MV-4-11 (cell line): ENCODE measurements at regions not wholly inside any gene's neighbourhood (a gene's known extent, or its start where the extent isn't known, plus 50 kb on each side); places are given as distances from the start of the nearest gene placed in this dataset.

Source experiments
- DNase-seq: peaks from one replicate; lab custom pipeline; 2025; lab: John Stamatoyannopoulos, UW

DNA sequence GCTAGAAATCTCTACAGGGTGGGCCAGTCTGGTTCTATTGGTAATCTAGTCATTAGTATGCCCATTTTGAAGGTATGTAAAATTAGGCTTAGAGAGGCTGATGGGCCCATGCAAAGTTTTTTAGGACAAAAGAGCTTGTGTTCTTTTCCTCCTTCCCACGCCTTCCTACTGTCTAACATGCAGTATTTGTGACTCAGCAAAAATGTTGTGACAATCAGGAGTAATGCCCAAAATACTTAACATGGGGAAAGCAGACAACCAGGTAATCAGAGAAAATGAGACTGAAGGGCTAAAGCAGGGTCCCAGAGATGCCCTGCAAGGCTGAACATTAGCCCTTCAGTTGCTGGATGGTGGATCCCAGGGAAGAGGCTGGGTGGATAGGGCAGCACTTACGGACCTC is 437.9 kb downstream of the BCL11B start:
- no peak for DNase-seq

DNA sequence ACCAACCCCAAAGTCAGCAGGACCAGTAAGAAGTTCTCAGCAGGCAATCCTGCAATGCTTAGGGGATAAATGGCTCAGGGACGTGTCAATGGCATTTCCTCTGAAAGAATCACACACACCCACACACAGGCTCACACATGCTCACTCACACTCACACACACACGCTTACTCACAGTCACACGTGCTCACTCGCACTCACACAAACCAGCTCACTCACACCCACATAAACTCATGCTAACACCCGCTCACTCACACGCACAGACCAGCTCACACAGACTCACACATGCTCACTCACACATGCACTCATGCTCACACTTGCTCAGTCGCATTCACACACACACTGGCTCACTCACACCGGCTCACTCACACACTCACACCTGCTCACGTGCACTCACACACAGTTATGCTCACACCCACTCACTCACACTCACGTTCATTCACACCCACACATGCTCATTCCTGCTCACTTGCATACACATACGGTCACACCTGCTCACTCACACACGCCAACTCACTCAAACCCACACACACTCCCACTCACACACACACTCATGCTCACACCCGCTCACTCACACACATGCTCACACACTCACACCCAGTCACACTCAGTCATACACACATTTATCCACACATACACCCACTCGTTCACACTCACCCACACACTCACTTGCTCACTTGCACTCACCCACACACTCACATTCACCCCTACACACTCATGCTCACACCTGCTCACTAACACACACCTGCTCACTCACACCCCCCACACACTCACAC is 436.8 kb downstream of the BCL11B start:
- DNase-seq: no peak

DNA sequence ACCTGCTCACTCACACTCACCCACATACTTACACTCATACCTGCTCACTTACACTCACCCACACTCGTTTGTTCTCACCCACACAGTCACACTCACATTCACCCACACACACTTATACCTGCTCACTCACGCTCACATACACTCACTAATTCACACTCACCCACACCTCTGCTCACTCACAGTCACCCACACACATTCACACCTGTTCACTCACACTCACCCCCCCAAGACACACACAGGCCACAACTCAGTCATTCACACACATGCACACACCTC is 436.2 kb downstream of the BCL11B start:
- DNase-seq: no peak

DNA sequence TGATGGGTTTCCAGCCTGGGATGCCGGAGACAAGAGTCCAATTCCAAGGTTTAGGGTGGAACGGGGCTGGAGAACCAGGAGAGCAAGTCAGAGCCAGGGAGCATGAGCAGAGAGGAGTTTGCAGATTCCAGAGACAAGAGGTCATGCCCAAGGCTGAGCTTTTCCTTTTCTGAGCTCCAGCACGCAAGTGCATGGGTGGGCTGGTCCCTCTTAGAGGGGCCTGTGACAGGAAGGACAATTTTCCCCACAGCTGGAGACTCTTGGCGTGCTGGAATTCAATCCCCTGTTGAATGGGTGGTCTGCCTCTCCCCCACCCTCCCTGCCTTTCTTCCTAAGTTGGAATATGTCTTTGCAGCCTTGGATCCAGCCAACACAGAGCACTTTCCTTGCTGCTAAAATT is 431.9 kb downstream of the BCL11B start:
- no peak for DNase-seq

DNA sequence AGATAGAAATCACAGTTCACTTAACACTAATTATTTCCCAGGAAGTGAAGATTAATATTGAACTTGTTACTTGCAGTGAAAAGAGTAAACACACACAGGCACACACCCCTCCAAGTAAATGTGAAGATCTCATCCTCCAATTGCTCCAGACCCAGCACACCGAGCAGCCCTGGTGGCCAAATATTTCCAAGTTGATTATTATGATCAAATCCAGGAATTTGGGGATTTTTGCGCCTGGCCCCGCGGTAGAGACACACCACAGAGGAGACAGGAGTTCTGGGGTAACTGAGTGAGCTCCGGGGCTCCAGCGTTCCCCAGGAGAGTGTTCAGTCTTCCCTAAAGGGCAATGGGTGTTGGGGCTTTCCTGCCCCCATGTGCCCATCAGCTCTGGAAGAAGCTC is 431.5 kb downstream of the BCL11B start:
- DNase-seq: no peak

DNA sequence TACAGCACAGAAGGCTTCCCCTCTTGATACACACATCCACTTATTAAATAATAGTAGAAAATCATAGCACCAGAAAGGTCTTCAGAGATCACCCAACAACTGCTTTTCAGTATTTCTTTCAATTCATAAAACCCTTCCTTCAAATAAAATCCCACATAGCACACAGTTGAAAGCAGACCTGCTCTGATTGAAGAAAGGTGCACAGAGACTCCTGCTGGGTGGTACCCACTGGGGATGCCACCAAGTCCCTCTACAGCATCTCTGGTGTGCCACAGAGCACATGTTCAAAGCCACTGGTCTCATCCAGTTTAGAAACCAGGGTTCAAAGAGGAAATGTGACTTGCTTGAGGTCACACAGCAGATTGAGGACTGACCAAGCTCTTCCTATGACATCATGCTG is 427.5 kb downstream of the BCL11B start:
- peak; percentile 1 for DNase-seq

DNA sequence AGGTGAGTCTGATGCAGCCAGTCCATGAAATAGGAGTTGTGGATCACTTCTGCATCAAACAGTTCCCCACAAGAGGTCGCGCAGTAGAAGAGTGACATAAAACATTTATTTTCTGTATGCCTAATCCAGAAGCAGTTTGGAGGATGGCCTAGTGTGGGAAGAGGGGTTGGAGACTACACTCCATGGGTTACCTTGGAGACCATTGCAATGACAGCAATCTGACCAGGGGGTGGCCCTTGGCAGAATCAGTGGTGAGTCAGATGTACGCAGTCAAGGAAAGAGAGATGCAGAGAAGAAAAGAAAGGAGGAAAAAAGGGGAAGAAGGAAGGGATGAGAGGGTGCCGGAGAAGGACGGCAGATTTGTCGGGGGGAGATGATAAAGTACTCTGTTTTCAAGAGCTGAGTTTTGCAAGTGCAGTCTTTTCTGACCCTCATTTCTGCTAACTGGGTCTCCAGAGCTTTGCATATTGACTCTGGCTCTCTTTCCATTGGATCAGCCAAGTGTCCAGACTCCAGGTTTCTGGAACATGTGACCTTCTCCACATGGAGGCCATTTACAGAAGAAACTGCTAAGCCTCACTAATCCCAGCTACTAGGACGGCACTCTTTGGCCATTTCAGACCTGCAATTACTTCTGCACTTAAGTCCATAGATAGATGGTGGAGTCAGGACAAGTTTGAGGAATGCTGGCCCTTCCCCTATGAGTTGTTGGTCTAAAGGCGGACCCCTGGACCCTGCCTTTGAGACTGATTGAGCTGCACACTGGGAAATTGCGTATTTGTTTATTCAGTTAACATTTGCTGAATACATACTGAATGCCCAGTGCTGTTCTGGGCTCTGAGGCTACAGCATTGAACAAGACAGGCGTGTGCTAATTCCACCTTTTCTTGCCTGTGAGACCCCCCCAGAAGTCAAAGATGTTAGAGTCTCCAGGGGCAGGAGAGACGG is 424.2 kb downstream of the BCL11B start:
- DNase-seq: no peak

DNA sequence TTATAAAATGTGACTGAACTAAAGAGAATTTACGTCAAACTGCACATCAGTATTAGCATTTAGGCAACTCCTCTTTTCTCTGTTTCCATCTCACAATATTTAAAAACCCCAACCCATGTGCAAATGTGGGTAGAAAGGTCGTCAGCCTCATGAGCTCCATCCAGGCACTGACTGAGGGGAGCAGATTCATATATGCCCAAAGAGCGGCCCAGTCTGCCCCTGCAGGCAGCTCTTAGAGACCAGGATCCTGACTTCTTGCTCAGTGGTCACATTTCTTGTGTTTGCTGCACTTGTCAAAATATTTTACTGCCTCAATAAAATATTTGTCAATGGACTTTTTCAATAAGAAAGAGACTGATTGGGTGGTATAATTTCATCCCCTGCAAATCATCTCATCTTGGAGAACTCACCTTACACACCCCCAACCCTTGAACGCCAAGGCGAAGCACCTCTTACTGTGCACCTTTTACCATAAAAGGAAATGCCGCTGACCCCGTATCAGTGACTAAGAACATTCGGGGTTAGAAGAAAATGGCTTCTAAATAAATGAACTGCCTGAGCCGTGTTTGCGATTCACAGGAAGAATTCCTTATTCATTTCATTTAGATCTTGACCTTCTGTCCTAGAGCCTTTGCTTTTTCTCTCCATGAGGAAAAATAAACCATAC is 418.8 kb downstream of the BCL11B start:
- no peak for DNase-seq

DNA sequence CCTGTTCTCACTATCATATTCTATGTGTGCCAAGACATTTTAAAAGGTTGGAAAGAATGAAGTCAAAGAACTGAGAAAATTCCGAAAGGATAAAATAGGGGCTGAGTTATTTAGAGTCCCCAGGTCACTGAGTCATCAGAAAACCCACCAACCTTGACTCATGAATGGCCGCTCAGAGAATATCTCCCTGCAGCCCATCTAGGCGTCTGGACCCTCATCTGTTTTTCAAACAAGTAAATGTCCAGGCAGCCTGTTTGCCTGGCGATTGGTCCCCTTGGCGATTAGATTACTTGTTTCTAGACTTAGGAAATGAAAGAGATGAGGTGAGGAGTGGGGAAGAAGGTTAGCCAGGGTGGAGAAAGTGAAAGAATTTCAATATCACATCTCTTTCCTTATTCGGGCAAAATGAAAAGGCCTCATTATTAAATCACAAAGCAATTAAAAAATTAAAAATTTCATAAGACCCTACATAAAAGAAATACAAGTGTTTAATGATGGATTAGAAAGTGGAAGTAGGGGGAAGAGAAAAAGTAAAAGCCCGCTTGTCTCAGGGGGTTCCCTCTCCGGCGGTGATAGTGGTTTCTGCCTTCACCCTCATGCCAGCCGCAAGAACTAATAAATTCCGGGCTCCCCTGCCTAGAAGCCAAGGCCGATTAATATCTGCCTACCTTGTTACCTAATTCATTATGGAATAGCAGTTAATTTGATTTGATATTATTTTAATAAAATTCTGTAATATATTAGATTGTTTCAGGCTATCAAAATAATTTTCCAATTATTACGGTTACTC is 415.9 kb downstream of the BCL11B start:
- DNase-seq: no peak

DNA sequence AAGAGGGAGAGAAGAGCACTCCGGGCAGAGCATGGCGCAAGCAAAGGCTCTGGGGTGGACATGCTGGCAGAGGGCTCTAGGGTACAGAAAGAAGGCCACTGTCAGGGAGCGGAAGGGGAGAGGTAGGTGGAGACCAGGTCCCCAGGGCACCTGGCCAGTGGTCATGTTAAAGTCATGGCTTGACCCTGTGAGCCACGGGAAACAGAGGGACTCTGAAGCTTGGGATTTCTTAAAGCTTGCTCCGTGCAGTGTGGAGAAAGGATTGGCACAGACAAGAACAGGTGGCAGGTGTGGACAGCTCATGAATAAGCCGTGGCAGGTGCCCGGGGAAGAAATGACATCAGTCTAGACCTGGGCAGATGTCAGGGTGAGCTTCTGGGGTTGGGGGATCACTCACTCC is 413.8 kb downstream of the BCL11B start:
- DNase-seq: no peak

DNA sequence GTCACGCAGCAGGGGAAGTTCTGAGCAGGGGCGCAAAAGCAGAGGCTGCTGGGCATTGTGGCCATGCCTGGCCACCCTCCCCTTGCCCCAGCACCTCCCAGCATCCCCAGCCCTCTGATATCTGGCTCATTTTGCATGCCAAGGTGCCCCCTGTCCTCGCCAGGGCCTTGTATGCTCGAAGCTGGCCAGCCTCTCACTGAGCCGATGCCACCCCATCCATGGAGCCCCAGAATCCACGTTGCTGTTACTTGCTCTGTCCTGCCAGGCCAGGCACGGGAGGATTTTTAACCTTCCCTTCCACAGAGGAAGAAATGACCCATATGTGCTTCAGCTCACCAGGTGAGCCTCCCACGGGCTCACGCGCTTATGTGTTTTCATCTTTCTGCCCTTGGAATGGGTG is 413.4 kb downstream of the BCL11B start:
- DNase-seq: no peak

DNA sequence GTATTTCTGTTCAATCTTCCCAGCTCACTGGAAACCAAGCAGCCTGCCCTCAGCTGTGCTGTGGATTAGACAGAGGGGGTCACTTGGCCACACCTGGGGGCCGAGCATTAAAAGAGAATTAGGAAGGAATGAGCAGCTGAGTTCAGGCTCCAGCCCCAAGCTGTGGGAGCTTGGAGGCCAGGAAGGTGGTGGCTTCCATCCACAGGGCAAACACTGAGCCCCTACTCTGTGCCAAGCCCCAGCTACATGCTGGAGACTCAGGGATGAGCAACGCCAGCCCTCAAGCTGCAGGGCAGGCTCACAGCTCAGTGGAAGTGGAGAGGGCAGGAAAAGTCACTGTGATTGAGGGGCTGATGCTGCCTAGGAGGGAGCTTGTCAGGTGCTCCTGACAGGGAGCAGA is 412.7 kb downstream of the BCL11B start:
- no peak for DNase-seq

DNA sequence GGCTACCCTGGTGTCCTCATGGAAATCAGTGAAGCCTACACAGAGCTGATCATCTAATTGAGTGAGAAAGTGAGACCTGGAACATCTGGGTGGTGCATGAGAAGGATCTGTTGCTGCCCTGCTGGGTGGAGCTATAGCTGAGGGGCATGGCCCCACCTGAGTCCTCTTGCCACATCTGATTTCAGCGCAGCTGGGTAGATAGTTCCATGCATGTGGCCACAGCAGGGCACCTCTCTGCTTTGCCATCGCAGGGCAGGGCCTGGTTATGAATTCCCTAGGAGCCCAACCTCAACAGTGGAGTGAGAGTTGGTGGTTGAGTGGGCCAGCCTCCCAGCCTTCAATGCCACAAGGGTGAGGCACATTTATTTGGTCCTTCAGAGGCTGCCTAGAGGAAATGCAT is 407.8 kb downstream of the BCL11B start:
- DNase-seq: no peak

DNA sequence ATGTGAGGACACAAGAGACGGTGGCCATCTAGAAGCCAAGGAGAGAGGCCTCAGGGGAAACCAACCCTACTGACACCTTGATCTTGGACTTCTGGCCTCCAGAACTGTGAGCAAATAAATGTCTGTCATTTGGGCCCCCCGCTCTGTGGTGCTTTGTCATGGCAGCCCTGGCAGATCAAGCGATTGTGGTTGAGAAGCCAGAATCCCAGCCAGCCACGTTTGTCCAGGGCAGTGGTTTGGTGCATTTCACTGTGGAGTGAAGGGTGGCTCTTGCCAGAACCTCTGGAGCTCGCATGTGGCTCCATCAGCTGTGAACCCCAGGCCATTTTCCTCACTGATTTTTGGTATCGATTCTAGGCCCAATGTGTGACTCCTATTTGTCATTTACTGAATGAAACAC is 404.9 kb downstream of the BCL11B start:
- no peak for DNase-seq

DNA sequence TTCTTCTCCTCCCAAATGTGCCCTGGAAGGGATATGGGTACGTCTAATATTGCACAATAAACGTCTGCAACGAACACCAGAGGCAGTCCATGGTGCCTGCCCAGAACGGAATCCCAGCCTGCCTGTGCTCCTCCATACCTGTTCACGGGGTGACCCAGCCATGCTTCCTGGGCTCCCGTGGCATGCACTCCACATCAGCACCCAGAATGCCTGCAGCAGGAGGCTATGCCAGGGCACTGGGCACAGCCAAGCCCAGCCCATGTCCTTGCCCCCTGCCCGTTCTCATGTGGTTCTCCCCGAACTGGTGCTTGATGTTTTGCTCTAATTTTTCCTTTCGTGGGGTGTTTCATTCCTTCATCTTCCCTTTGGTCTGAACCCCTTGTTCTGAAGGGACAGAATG is 404.3 kb downstream of the BCL11B start:
- no peak for DNase-seq

DNA sequence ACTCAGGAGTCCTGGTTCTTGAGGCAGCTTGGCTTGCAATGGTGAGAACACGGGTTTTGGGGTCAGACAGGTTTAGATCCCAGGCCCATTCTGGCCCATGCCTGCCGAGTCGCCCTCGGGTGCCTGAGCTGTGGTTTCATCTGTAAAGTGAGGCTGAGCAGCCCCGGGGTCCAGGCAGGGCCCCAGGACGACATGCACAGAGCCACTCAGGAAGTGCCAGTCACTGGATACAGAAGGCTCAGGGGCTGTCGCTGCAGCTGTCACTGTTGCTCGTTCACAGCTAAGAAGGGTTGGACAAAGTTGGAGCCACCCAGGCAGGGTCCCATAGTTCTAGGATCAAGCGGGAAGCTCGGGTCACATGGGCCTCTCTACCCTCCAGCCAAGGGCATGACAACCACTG is 403.1 kb downstream of the BCL11B start:
- no peak for DNase-seq

DNA sequence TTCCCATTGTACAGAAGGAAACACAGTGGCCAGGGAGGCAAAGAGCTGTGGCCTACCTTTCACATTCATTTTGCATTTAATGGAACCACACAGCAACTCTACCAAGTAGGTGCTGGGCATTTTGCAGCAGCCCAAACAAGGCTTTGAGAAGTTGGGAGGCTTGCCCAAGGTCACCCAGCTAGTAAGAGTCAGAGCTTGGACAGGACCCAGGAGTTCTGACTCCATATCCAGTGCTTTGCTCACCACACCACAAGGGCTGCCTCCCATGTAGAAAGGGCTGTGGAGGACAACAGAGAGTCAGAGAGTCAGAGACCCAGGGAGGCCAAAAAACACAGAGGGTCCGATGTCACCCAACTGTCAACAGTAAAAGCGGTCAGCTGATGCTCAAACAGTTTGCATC is 400.2 kb downstream of the BCL11B start:
- DNase-seq: no peak

DNA sequence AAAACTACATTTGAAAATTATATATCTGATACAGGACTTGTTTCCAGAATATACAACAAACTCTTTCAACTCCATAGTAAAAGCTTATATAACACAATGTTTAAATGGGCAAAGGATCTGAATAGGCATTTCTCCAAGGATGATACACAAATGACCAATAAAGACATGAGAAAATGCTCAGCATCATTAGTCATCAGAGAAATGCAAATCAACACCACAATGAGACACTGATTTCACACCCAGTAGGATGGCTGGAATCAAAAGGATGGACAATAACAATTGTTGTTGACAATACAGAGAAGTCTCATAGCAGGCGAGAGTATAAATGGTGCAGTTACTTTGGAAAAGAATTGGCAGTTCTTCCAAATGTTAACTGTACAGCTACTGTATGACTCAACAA is 394.9 kb downstream of the BCL11B start:
- no peak for DNase-seq

DNA sequence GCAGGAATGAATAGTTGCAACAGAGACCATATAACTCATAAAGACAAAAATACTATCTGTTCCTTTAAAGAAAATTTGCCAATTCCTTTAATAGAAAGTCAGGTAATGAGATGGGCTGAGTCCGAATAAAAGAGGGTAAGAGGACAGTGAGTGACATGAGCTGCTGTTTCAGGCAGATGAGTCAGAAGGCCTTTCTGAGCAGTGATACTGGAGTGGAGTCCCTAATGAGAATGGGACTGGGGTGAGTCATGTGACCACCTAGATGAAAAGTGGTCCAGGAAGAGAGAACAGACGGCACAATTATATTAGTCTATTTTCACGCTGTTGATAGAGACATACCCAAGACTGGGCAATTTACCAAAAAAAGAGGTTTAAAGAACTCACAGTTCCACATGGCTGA is 393.7 kb downstream of the BCL11B start:
- DNase-seq: no peak

DNA sequence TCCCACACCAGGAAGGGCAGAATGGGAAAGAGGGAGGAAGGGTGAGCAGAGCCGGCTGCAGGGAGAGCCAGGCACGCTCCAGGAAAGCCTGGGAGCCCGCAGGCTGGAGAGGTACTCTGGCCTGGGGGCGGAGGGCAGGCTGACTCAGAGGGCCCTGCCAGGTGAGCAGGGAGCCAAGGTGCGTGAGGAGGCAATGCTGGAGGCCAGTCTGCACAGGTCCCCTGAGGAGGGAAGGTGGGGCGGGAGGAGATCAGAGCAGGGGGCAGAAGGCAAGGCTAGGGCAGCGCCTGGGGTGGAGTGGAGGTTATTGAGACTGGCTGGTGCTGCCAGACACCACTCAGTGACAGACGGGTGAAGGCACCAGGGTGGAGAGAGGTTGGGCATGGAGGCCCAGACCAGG is 385.0 kb downstream of the BCL11B start:
- DNase-seq: no peak

DNA sequence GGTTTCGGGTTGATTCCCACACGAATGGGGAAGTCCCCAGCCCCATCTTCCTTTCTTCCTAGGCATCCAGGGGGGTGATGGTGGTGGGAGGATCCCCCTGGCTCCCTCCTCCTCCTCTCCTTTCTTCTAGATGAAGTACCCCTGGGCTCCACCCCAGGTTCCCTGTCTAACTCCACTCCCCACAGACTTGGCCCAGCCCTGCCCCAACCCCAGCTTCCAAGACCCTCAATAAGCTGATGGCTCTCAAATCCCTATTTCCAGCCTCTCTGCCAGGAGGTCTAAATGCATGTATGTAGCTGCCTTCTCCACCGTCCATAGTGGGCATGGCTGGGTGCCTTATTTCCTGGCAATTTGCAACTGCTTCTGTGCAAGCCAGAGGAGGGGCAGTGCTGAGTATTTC is 383.7 kb downstream of the BCL11B start:
- no peak for DNase-seq
